Central memory CD8-positive, alpha-beta T cell (primary cell): ENCODE measurements at regions not wholly inside any gene's neighbourhood (a gene's known extent, or its start where the extent isn't known, plus 50 kb on each side); places are given as distances from the start of the nearest gene placed in this dataset.

Experiments
- ATAC-seq: fragments of 150-1000 bp; cut with Tn5 transposase; replicated peaks from 2 replicates; pipeline ENCODE4 v1.10.0; 2022; ENCODE audit warnings: mild to moderate bottlenecking, moderate FRiP score, moderate number of reproducible peaks; ENCODE audit not compliant: poor library complexity, severe bottlenecking; ENCODE audit errors: extremely low read depth
- DNase-seq, 2 donors: peaks; one replicate each; pipeline ENCODE4 v3.0.0; 2021; ENCODE audit warnings: low spot score in 2 of 2
- H3K27ac Mint-ChIP-seq: one replicate; pipeline ENCODE4 v1.8.0; 2022; ENCODE audit warnings: low read depth, mild to moderate bottlenecking, moderate library complexity, mixed read lengths
- H3K27me3 Mint-ChIP-seq: one replicate; pipeline ENCODE4 v1.8.0; 2022; ENCODE audit warnings: mixed read lengths
- H3K36me3 Mint-ChIP-seq: one replicate; pipeline ENCODE4 v1.8.0; 2022; ENCODE audit warnings: mild to moderate bottlenecking, moderate library complexity, mixed read lengths; ENCODE audit not compliant: insufficient read depth
- H3K4me1 Mint-ChIP-seq: one replicate; pipeline ENCODE4 v1.8.0; 2022; ENCODE audit warnings: mixed read lengths
- H3K4me3 Mint-ChIP-seq: one replicate; pipeline ENCODE4 v1.8.0; 2022; ENCODE audit warnings: mild to moderate bottlenecking, moderate library complexity, mixed read lengths
- H3K9me3 Mint-ChIP-seq: one replicate; pipeline ENCODE4 v1.8.0; 2022; ENCODE audit warnings: mixed read lengths

- Mint-ChIP-seq H3K9me3 (no peaks in the 10 kb centered on the region), H3K27ac (no peak overlapping the region), H3K4me1 (no peaks in the 10 kb centered on the region), H3K4me3 (no peak overlapping the region), H3K27me3 (no peaks in the 10 kb centered on the region), H3K36me3 (no peaks in the 10 kb centered on the region)
- no peak for ATAC-seq
- no peak for DNase-seq
Observed at GRCh38 chrX:69094977-69095669, 70.1 kb downstream of the PJA1 start.

GRCh38 chrX:69093960-69094871 lies 71.0 kb downstream of the PJA1 start:
- H3K9me3 Mint-ChIP-seq: no peaks in the 10 kb centered on the region
- no peaks in the 10 kb centered on the region for H3K27me3 Mint-ChIP-seq
- ATAC-seq (no peak), DNase-seq (no peak)
- H3K36me3 Mint-ChIP-seq: no peaks in the 10 kb centered on the region
- no peak overlapping the region for H3K27ac Mint-ChIP-seq
- H3K4me1 Mint-ChIP-seq: no peaks in the 10 kb centered on the region
- no peak overlapping the region for H3K4me3 Mint-ChIP-seq

GRCh38 chrX:69090022-69090421 lies 75.2 kb downstream of the PJA1 start:
- no peaks in the 10 kb centered on the region for H3K4me1 Mint-ChIP-seq
- no peak overlapping the region for H3K27ac Mint-ChIP-seq
- H3K36me3 Mint-ChIP-seq: no peaks in the 10 kb centered on the region
- H3K27me3 Mint-ChIP-seq: no peaks in the 10 kb centered on the region
- H3K4me3 Mint-ChIP-seq: no peak overlapping the region
- no peaks in the 10 kb centered on the region for H3K9me3 Mint-ChIP-seq
- DNase-seq (no peak), ATAC-seq (no peak)

GRCh38 chrX:69089203-69089602 lies 76.0 kb downstream of the PJA1 start:
- DNase-seq (no peak), ATAC-seq (no peak)
- H3K9me3 Mint-ChIP-seq: no peaks in the 10 kb centered on the region
- no peak overlapping the region for H3K4me3 Mint-ChIP-seq
- H3K4me1 Mint-ChIP-seq: no peaks in the 10 kb centered on the region
- H3K27me3 Mint-ChIP-seq: no peaks in the 10 kb centered on the region
- no peaks in the 10 kb centered on the region for H3K36me3 Mint-ChIP-seq
- no peak overlapping the region for H3K27ac Mint-ChIP-seq

GRCh38 chrX:69088171-69088938 lies 76.9 kb downstream of the PJA1 start:
- H3K36me3 Mint-ChIP-seq: no peaks in the 10 kb centered on the region
- H3K27ac Mint-ChIP-seq: no peak overlapping the region
- no peaks in the 10 kb centered on the region for H3K9me3 Mint-ChIP-seq
- no peak for DNase-seq
- no peaks in the 10 kb centered on the region for H3K4me1 Mint-ChIP-seq
- no peak overlapping the region for H3K4me3 Mint-ChIP-seq
- no peak for ATAC-seq
- H3K27me3 Mint-ChIP-seq: no peaks in the 10 kb centered on the region

- no peak for DNase-seq
- H3K4me1 Mint-ChIP-seq: no peaks in the 10 kb centered on the region
- H3K36me3 Mint-ChIP-seq: no peaks in the 10 kb centered on the region
- H3K4me3 Mint-ChIP-seq: no peak overlapping the region
- no peaks in the 10 kb centered on the region for H3K9me3 Mint-ChIP-seq
- no peak for ATAC-seq
- no peaks in the 10 kb centered on the region for H3K27me3 Mint-ChIP-seq
- peak overlapping the region; percentile 74 for H3K27ac Mint-ChIP-seq
Observed at GRCh38 chrX:69085826-69086225, 79.4 kb downstream of the PJA1 start.

GRCh38 chrX:69085151-69085550 lies 80.1 kb downstream of the PJA1 start:
- H3K4me3 Mint-ChIP-seq: no peak overlapping the region
- H3K9me3 Mint-ChIP-seq: no peaks in the 10 kb centered on the region
- H3K36me3 Mint-ChIP-seq: no peaks in the 10 kb centered on the region
- no peaks in the 10 kb centered on the region for H3K27me3 Mint-ChIP-seq
- no peaks in the 10 kb centered on the region for H3K4me1 Mint-ChIP-seq
- no peak for DNase-seq
- no peak overlapping the region for H3K27ac Mint-ChIP-seq
- ATAC-seq: no peak

- Mint-ChIP-seq H3K4me1 (no peaks in the 10 kb centered on the region), H3K4me3 (no peak overlapping the region), H3K9me3 (no peaks in the 10 kb centered on the region), H3K36me3 (no peaks in the 10 kb centered on the region), H3K27me3 (no peaks in the 10 kb centered on the region), H3K27ac (no peak overlapping the region)
- no peak for ATAC-seq
- no peak for DNase-seq
Observed at GRCh38 chrX:69083801-69084200, 81.5 kb downstream of the PJA1 start.

- Mint-ChIP-seq H3K36me3 (no peaks in the 10 kb centered on the region), H3K27ac (no peak overlapping the region), H3K9me3 (no peaks in the 10 kb centered on the region), H3K4me3 (no peak overlapping the region), H3K4me1 (no peaks in the 10 kb centered on the region), H3K27me3 (no peaks in the 10 kb centered on the region)
- no peak for ATAC-seq
- DNase-seq: no peak
Observed at GRCh38 chrX:69083361-69083760, 81.9 kb downstream of the PJA1 start.

- H3K4me1 Mint-ChIP-seq: no peaks in the 10 kb centered on the region
- H3K4me3 Mint-ChIP-seq: no peak overlapping the region
- H3K27me3 Mint-ChIP-seq: no peaks in the 10 kb centered on the region
- no peaks in the 10 kb centered on the region for H3K36me3 Mint-ChIP-seq
- DNase-seq: no peak
- ATAC-seq: no peak
- H3K9me3 Mint-ChIP-seq: no peaks in the 10 kb centered on the region
- no peak overlapping the region for H3K27ac Mint-ChIP-seq
Observed at GRCh38 chrX:69082753-69083150, 82.5 kb downstream of the PJA1 start.

- Mint-ChIP-seq H3K27ac (no peak overlapping the region), H3K36me3 (no peaks in the 10 kb centered on the region), H3K4me3 (no peak overlapping the region), H3K9me3 (no peaks in the 10 kb centered on the region), H3K27me3 (no peaks in the 10 kb centered on the region), H3K4me1 (no peaks in the 10 kb centered on the region)
- ATAC-seq: no peak
- no peak for DNase-seq
Observed at GRCh38 chrX:69082055-69082752, 83.0 kb downstream of the PJA1 start.

- DNase-seq (no peak), ATAC-seq (no peak)
- no peak overlapping the region for H3K4me3 Mint-ChIP-seq
- H3K9me3 Mint-ChIP-seq: no peaks in the 10 kb centered on the region
- H3K27me3 Mint-ChIP-seq: no peaks in the 10 kb centered on the region
- H3K36me3 Mint-ChIP-seq: no peaks in the 10 kb centered on the region
- H3K27ac Mint-ChIP-seq: no peak overlapping the region
- H3K4me1 Mint-ChIP-seq: no peaks in the 10 kb centered on the region
Observed at GRCh38 chrX:69080855-69081465, 84.3 kb downstream of the PJA1 start.
